Loucy (cell line): ENCODE measurements at regions not wholly inside any gene's neighbourhood (a gene's known extent, or its start where the extent isn't known, plus 50 kb on each side); places are given as distances from the start of the nearest gene placed in this dataset.

Experiments used
- CTCF ChIP-seq: fragments of 200-600 bp; sonication (generic); conservative IDR thresholded peaks from 2 replicates; pipeline ENCODE4 v1.5.1; 2014; ENCODE audit warnings: mild to moderate bottlenecking, antibody characterized with exemption, low read length
- EZH2phosphoT487 ChIP-seq: fragments of 200-600 bp; IDR thresholded peaks from 2 replicates; pipeline ENCODE4 v1.6.1; 2018; ENCODE audit warnings: antibody characterized with exemption, mild to moderate bottlenecking, moderate library complexity, borderline replicate concordance

- TF ChIP-seq CTCF: no peak
- no peak for TF ChIP-seq EZH2phosphoT487
Measured at GRCh38 chr6:146984251-146984924, 219.8 kb upstream of the STXBP5 start.
